WTC11 (cell line): ENCODE measurements at regions not wholly inside any gene's neighbourhood (a gene's known extent, or its start where the extent isn't known, plus 50 kb on each side); places are given as distances from the start of the nearest gene placed in this dataset.

Experiments used
- ATF2 ChIP-seq: sonication (generic); formaldehyde crosslinking; IDR thresholded peaks from 2 replicates; pipeline ENCODE4 v1.8.1; 2022; ENCODE audit warnings: low read depth, missing genetic modification reagents, borderline replicate concordance
- CTCF ChIP-seq: fragments of 200-600 bp; IDR thresholded peaks from 2 replicates; pipeline ENCODE4 v1.8.0; 2022; ENCODE audit warnings: antibody characterized with exemption
- E2F1 ChIP-seq: sonication (generic); formaldehyde crosslinking; IDR thresholded peaks from 2 replicates; pipeline ENCODE4 v1.8.0; 2022; ENCODE audit warnings: mild to moderate bottlenecking, missing genetic modification reagents
- ETV6 ChIP-seq: sonication (generic); formaldehyde crosslinking; IDR thresholded peaks from 2 replicates; pipeline ENCODE4 v1.8.1; 2022; ENCODE audit warnings: mild to moderate bottlenecking, missing genetic modification reagents
- FOXP1 ChIP-seq: sonication (generic); formaldehyde crosslinking; IDR thresholded peaks from 2 replicates; pipeline ENCODE4 v1.8.0; 2022; ENCODE audit warnings: missing genetic modification reagents, mild to moderate bottlenecking, moderate library complexity, borderline replicate concordance
- MAX ChIP-seq: sonication (generic); formaldehyde crosslinking; IDR thresholded peaks from 2 replicates; pipeline ENCODE4 v1.8.0; 2022; ENCODE audit warnings: mild to moderate bottlenecking, missing genetic modification reagents
- MYBL2 ChIP-seq: sonication (generic); formaldehyde crosslinking; IDR thresholded peaks from 2 replicates; pipeline ENCODE4 v1.8.1; 2023; ENCODE audit warnings: mild to moderate bottlenecking, moderate library complexity, missing genetic modification reagents
- NFYB ChIP-seq: sonication (generic); formaldehyde crosslinking; conservative IDR thresholded peaks from 2 replicates; pipeline ENCODE4 v1.8.0; 2022; ENCODE audit warnings: low read depth, missing genetic modification reagents
- USF2 ChIP-seq: sonication (generic); formaldehyde crosslinking; IDR thresholded peaks from 2 replicates; pipeline ENCODE4 v1.8.1; 2023; ENCODE audit warnings: mild to moderate bottlenecking, missing genetic modification reagents, moderate library complexity
- ZMAT4 ChIP-seq: fragments of 250-450 bp; sonication (Bioruptor Pico); IDR thresholded peaks from 2 replicates; pipeline ENCODE4 v1.9.0; 2021; ENCODE audit warnings: mild to moderate bottlenecking
- ZNF671 ChIP-seq: fragments of 250-450 bp; sonication (Bioruptor Pico); IDR thresholded peaks from 2 replicates; pipeline ENCODE4 v1.8.0; 2021; ENCODE audit warnings: mild to moderate bottlenecking

- no peak for TF ChIP-seq ZMAT4 (CRISPR knock-in tag)
- TF ChIP-seq ETV6, result no peak
- no peak for TF ChIP-seq CTCF
- TF ChIP-seq FOXP1 (CRISPR knock-in tag), result no peak
- TF ChIP-seq NFYB (CRISPR knock-in tag), result no peak
- TF ChIP-seq ZNF671 (CRISPR knock-in tag), result no peak
- TF ChIP-seq MAX, result no peak
- TF ChIP-seq USF2, result no peak
- no peak for TF ChIP-seq ATF2 (CRISPR knock-in tag)
- no peak for TF ChIP-seq E2F1 (CRISPR knock-in tag)
- no peak for TF ChIP-seq MYBL2
Observed at GRCh38 chr2:240192661-240193060, 52.2 kb upstream of the OTOS start.
